NCI-H345 treated with DMSO at 0.1 percent for 48 hours (cell line): ENCODE measurements at regions not wholly inside any gene's neighbourhood (a gene's known extent, or its start where the extent isn't known, plus 50 kb on each side); places are given as distances from the start of the nearest gene placed in this dataset.
"Not testable (repeated sequence)": the region's sequence is repeated elsewhere in the genome, so short reads cannot be mapped to it uniquely, and the experiment has no call there.

Experiments used
- DNase-seq: peaks from one replicate; lab custom pipeline; 2025; ENCODE audit not compliant: unreplicated experiment; lab: John Stamatoyannopoulos, UW

- no peak for DNase-seq
Measured at GRCh38 chr2:239594772-239595608, 194.2 kb upstream of the HDAC4 start.

GRCh38 chr2:239594019-239594771 is 193.4 kb upstream of the HDAC4 start:
- peak; percentile 14 for DNase-seq

- DNase-seq: no peak
Measured at GRCh38 chr2:239593455-239593854, 192.6 kb upstream of the HDAC4 start.

- not testable (repeated sequence) for DNase-seq
Measured at GRCh38 chr2:239592629-239593290, 191.9 kb upstream of the HDAC4 start.

- DNase-seq: no peak
Measured at GRCh38 chr2:239590995-239591915, 190.4 kb upstream of the HDAC4 start.

- DNase-seq: no peak
Measured at GRCh38 chr2:239590276-239590675, 189.5 kb upstream of the HDAC4 start.

GRCh38 chr2:239589833-239590232 is 189.0 kb upstream of the HDAC4 start:
- DNase-seq: no peak

GRCh38 chr2:239589270-239589825 is 188.5 kb upstream of the HDAC4 start:
- DNase-seq: no peak

GRCh38 chr2:239588451-239589269 is 187.8 kb upstream of the HDAC4 start:
- DNase-seq: no peak

- DNase-seq: no peak
Measured at GRCh38 chr2:239587841-239588240, 187.0 kb upstream of the HDAC4 start.

GRCh38 chr2:239587311-239587731 is 186.5 kb upstream of the HDAC4 start:
- no peak for DNase-seq

GRCh38 chr2:239586651-239587310 is 186.0 kb upstream of the HDAC4 start:
- DNase-seq: no peak

- DNase-seq: no peak
Measured at GRCh38 chr2:239585422-239585821, 184.6 kb upstream of the HDAC4 start.

- DNase-seq: no peak
Measured at GRCh38 chr2:239584986-239585385, 184.2 kb upstream of the HDAC4 start.

GRCh38 chr2:239583879-239584859 is 183.3 kb upstream of the HDAC4 start:
- no peak for DNase-seq

- no peak for DNase-seq
Measured at GRCh38 chr2:239583171-239583878, 182.5 kb upstream of the HDAC4 start.

- no peak for DNase-seq
Measured at GRCh38 chr2:239582476-239582875, 181.7 kb upstream of the HDAC4 start.
